HG03460 (cell line): ENCODE measurements at regions not wholly inside any gene's neighbourhood (a gene's known extent, or its start where the extent isn't known, plus 50 kb on each side); places are given as distances from the start of the nearest gene placed in this dataset.
"Not testable (repeated sequence)": the region's sequence is repeated elsewhere in the genome, so short reads cannot be mapped to it uniquely, and the experiment has no call there.

Experiments
- ATAC-seq: cut with Tn5 transposase; IDR thresholded peaks from one replicate; pipeline ENCODE4 v1.9.1; 2021; ENCODE audit not compliant: unreplicated experiment

DNA sequence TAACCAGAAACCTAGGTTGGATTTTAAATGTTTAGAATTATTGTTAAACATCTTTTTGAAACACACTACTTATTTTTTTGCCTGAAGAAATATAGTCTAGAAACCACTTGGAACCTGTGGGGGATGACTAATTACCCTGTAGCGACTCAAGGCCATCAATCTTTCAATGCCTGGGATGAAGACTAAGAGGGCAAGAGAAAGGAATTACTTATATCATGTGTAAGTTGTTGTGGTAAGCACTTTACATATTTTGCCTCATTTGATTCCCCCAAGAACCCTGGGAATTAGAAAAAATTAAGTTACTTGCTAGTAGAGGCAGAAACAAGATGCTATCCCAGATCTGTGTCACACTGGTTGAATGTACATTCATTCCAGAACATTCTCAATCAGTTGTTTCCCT lies 170.9 kb upstream of the GRIA3 start:
- no peak for ATAC-seq

DNA sequence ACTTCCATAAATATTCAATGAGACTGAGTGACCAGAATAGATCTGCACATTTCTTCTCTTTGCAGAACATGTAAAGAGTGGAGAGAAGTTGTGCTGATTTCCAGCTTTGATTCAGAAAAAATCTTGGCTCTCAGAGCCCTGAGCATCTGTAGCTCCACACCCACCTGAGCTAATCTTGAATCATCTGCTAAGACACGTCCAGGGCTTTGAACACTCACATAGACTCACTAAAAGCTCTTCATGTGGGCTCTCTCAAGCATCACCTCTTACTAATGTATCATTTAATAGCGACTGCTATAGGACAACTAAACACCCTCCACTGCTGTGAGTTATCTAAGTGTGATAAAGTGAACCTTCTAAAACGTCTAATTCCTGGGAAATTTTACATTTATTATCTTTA lies 147.7 kb upstream of the GRIA3 start:
- no peak for ATAC-seq

DNA sequence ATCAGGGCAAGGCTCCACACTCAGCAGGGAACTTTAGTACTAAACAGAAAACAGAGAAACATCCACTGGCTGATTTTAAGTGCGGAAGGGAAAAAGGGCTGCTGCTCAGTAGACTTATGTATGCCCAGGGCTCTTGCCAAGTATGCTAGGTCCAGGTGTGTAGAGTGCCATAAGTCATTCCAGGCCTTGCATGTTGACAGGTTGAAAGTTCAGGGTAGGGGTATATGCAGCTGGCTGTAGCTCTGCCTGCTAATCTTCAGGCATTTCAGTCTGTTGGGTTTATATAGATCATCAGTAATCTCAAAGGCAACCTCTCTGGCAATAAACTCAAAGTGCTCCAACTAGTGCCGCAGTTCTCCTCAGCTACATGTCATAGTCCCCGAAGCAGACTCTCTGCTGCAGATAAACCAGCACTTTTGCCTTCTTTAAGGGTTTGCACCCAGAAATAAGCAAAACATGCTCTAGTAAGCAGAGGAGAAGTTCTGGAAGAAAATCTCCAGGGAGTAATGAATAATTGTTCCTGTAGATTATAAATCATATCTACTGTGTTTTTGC lies 134.9 kb upstream of the GRIA3 start:
- no peak for ATAC-seq

DNA sequence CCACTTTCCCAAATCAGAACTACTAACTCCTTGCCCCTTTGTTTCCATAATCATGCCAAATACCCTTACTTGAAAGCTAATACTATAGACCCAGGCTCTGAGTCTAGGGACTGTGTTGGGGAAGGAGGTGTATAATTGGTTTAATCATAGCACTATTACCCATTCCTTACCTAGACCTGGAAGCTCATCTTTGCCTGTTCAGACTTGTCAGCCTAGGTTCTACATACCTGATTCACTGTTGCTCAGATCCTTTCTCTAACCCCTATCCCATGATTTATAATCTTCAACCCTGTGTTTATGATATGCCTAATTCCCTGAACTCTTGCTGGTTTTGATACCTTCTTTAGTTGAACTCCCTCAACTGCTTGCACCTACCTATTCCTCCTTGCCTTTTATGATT lies 123.1 kb upstream of the GRIA3 start:
- no peak for ATAC-seq

DNA sequence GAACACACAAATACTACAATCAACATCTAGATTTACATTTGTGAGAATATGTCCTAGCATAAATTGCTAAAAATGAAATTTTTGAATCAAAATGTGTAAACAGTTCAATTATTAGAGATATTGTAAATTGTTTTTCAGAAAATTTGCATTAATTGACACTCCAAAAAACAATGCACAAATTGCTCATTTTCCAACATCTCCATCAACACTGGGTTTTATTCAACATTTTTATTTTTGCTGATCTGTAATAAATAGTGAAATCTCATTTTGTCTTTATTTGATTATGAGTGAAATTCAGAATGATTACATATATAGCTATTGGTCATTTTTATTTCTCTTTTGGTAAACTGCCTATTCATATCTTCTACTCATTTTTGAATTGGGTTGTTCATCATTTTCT lies 120.0 kb upstream of the GRIA3 start:
- ATAC-seq: no peak

DNA sequence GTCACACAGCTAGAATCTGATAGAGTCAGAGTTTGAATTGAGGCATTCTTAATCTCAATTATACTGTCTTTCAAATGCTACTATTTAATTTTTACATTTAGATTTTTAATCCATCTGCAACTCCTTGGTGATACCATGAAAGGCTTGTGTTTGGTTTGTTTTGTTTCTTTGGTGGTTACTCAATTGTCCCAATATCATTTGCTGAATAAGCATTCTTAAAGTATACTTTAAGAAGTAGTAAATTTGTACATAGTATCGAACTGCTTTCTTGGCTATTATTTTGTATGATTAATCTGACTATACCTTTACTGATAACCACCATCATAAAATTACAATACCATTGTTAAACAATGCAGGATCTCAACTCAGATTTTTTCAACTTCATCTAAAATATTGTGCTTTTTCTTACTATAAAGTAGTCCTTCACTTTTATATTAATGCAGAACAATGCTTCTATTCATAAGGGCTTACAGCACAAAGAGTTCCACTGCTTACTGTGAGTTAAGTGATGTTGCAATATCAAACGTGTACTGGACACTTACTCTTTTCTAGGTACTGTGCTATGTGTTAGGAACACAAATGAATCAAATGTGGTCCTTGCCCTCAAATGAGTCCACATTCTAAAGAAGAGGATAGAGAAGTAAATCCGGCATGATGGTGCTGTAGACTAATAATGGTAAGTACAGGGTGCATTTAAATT lies 111.2 kb upstream of the GRIA3 start:
- no peak for ATAC-seq

DNA sequence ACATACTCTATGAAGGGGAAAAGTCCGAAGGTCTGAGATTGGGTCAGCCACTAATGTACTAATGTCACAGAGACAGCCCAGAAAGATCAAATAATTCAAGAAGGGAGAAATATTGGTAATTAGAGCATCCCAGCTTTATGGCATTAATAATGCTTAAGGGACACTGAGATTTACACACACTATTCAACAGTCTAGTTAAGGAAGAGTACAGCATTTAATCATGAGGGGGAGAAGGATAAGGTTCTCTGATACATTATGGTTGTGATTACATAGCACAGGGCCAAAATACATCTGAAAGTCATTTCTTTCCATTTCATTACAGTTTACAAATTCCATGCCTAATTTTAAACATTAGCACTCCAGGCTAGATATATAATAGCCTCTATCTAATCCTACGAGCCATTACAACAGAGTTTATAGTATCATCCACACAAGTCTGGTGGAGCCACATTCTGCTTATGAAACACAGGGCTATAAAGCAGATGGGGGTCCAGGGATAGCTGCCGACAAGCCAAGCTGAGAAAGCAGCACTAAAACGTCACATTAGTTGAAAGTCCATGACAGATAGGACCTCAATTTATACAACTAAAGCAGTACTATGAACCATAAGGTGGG lies 108.0 kb upstream of the GRIA3 start:
- ATAC-seq: no peak

DNA sequence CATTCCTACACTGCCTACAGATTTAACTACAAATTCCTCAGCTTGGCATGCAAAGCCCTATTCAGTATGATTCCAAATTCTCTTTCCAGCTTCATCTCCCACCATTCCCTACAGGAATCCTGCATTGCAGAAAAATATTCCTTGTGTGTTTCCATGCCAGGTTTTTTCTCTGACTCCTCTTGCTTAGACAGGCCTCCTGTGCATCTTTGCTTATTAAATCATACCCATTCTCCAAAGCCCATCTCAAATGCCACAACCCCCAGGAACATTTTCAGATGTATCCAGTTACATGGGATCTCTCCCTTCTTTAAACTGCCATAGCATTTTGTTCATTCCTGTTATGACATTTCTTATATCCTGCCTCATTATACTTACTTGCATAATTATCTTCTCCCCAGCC lies 106.4 kb upstream of the GRIA3 start:
- no peak for ATAC-seq

DNA sequence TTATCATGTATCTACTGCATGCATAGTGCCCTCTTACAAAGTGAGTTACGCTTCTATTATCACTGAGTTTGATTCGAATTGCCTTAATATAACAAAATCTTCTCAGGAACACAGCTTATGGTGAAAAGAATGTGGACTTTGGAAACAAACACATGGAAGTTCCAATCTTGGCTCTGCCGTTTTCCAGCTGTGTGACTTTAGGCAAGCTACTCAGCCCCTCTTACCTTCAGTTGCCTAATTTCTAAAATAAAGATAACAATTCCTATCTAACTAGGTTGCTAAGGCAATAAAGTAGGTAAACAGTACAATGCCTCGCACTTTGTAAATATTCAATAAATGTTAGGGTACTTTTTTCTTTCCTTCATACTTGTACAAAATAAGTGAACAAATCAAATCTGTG lies 104.0 kb upstream of the GRIA3 start:
- no peak for ATAC-seq

DNA sequence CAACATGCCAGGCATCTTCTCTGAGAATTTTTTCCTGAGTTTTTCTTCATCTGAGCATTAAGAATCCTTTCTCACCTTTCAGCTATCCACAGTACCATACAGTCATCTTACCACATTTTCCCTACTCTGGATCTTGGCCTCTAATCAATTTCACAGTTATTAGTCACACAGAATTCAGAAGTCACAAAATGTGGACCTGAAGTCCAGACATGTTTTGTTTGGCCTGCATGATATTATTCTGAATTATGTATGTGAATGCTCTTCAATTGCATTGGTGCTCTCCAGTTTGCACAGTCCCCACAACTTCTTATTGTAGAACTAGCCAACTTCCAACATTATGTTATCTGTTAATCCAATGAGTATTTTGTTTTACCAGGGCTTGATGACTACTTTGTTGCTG lies 102.3 kb upstream of the GRIA3 start:
- ATAC-seq: no peak

DNA sequence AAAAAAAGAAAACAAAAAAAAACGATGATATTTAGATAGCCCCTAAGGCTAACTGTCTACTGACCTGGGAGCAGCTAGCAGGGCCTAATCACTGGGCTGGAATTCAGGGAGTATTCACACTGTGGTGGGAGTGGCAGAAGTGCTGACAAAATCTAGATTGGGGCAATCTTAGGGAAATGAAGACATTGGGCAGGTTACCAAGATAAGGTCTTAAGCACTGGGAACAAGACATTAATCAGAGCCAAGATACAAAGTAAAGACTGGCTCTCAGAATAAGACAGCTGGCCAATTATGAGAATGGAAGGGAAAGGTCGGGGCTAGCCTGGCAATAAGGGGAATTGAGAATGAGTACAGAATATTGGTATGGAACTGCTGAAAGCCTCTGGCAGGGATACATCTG lies 100.2 kb upstream of the GRIA3 start:
- ATAC-seq: no peak

DNA sequence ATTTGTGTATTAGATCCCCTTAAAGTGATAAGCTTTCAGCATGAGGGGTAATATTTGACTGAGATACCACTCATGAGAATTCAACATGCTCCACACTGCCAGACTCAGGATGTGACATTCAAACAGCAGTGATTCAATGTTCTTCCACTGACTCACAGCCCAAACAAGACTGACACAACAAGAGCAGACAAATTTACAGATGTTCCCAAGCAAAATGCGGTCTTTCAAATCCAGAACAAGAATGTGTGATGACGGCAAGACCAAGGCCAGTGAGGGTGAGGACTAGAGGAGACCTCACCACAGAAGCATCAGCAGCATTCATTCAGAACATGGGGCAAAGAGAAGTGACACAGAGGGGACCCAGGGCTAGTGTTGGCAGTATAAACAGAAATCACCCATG lies 99.3 kb upstream of the GRIA3 start:
- no peak for ATAC-seq

DNA sequence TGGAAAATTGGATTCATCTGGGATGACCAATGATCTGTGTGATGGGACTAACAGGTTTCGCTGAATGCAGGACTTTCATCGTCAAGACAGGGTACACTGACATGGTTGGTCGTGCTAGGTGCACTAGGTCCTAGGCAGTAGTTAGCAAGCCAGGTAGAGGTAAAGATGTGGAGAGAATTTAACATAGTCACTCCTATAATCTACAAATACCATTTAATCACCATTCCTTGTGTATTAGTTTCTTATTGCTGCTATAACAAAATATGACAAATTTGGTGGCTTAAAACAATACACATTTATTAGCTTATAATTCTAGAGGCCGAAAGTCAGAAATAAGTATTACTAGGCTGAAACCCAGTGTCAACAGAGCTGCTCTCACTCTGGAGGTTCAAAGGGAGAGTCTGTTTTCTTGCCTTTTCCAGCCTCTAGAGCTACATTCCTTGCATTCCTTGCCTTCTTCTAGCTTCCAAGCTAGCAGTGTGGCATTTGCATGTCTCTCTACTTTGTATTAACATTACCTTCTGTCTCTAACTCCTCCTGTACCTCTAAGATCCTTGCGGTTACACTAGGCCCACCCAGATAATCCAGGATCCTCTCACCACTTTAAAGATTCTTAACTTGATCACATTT lies 98.7 kb upstream of the GRIA3 start:
- no peak for ATAC-seq

DNA sequence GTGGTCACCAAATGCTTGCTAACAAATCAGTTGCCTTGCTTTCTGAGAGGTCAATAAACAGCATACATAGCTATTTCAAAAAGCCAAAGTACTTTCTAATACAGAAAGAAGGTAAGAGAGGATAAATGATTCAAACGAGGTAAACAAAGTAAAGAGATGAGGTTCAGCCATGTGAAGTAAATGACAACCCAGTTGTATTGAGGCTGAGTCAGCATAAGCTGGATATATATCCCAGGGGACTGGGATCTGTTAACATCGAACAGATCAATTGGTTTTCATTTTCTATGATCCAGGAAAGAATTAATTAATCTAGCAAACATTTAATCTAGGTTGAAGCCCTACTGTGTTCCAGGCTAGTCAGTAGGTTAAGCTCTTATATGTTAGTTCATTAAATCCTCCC lies 97.3 kb upstream of the GRIA3 start:
- ATAC-seq: no peak

DNA sequence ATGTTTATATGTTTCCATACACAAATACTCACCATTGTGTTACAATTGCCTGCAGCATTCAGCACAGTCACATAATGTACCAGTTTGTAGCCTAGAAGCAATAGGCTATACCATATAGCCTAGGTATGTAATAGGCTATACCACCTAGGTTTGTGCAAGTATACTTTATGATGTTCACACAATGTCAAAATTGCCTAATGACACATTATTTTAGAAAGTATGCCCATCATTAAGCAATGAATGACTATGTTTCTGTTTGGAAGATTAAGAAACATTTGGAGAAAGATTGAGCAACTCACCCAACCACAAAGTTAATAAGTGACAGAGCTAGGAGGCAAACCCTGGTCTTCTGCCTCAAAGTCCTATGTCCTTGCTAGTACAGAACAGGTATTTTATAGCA lies 96.8 kb upstream of the GRIA3 start:
- no peak for ATAC-seq

DNA sequence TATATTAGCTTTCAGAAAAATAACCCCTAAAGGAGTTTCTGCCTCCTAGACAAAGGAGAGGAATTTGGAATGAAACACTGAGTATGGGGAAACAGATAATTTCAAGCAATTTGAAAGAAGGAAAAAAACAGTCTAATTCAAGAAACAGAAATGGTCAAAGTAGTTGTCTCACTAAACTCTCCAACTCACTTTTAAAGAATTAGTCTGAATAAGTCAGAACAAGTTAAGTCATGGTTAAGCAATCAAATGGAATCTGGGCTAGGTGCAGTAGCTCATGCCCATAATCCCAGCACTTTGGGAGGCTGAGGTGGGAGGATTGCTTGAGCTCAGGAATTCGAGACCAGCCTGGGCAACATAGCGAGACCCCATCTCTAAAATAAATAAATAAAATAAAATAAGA lies 95.7 kb upstream of the GRIA3 start:
- ATAC-seq: no peak

DNA sequence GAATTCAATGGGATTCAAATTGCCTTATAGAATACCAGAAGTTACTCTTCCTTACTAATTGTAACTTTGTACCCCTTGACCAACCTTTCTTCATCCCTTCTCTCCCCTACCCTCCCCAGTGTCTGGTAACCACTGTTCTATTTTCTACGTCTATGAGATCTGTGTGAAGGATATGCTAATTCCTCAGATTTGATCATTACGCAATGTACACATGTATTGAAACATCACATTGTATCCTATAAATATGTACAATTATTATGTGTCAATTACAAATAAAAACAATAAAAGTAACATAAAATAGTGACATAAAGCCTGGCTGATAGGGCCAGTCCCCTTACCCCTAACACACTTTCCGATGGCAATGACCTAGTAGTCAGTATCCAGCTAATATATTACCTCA lies 95.1 kb upstream of the GRIA3 start:
- no peak for ATAC-seq

DNA sequence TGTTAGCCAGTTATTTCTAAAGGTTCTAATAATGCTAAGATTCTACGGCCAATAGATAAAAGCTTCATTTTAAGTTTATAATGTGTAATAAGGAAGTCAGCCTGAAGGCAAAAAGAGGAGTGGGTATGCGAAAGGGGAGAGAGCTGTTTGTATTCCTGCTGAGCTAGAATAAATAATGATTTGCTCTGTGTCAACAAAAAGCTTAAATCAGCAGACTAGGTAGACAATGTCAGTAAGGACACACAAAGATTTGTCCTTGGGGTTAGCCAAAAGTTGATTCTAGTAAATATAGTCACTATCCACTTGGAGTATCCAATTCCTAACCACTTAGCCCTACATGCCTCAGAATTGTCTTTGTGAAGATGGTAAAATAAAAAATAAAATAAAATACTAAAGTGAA lies 90.3 kb upstream of the GRIA3 start:
- ATAC-seq: no peak

DNA sequence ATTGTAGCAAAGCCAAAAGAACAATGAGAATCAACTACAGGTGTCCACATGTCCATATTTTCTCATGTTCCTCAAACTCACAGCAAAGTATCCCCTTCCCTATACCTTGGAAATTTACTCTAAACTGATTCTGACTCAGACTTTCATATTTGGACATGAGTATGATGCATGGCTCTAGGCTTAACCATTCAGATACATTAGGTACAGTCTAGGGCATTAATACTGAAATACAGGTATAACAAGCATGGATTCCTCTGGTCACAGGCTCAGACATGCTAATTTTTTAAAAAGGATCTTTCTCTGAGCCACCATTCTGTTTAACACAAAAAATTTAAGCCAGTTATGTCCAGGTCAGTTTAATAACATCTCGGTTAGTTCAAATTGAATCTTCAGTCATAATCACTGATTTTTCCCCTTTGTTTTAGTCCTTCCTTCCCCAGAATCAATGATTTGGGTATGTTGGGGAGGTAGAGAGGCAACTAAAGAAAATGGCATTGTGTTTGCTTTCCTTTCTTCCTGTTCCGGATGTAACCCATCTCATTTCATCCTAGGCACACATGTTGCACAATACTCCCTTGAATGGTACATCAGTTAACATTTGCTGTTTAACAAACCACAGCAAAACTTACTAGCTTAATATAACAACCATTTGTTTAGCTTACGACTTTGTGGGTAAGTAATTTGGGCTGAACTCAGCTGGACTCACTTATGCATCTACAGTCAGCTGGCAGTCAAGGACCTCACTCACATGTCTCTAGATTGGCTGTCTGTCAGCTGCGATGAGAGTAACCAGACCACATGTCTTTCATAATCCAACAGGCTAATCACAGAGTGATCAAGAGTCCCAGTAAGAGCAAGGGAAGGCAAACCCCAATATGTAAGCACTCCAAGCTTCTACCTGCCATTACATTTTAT lies 75.3 kb upstream of the GRIA3 start:
- no peak for ATAC-seq

DNA sequence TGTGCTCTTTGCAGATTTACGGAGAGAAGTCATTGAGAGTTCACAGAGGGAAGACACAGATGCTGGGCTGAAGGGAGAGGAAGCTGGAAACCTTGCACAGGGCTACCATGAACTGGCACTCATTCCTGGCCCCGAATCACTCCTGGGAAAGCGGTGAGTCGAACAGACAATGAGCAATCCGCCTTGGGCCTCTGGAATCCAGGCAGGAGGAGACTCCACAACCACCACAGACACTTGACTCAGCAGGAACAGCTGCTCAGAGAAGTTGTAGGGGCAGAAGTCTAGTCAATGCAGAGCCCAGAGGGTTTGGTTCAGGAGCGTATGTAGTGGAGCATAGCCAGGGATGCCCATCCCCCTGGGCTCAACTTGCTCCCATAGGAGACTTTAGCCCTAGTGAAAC lies 62.8 kb upstream of the GRIA3 start:
- ATAC-seq: no peak

DNA sequence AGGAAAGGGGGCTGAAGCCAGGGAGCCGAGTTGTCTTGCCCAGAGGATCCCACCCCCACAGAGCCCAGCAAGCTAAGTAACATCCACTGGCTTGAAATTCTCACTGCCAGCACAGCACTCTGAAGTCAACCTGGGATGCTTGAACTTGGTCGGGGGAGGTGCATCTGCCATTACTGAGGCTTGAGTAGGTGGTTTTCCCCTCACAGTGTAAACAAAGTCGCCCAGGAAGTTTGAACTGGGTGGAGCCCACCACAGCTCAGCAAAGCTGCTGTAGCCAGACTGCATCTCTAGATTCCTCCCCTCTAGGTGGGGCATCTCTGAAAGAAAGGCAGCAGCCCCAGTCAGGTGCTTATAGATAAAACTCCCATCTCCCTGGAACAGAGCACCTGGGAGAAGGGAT lies 54.3 kb upstream of the GRIA3 start:
- ATAC-seq: not testable (repeated sequence)
